ENCODE measurements at regions not wholly inside any gene's neighbourhood (a gene's known extent, or its start where the extent isn't known, plus 50 kb on each side); places are given as distances from the start of the nearest gene placed in this dataset.

DNA sequence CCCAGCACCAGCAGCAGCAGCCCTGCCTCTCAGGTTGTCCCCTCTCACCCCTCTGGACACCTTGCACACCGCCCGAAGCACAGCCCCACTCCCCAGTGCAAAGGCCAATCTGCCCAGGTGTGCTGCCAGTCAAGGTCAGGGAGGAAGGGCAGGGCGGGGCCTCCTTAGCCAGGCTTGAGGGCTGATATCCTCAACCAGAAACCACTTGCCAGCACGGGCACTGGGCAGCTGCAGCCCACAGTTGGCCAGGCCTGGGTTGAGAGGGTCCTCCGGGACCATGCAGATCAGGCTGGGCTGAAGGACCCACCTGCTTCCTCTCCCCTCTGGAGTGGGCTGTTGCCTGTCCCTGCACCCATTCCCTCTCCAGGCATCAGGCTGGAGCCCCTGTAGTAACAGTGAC lies 588.3 kb downstream of the NPHP4 start:
- DNase-seq, result no peak

DNA sequence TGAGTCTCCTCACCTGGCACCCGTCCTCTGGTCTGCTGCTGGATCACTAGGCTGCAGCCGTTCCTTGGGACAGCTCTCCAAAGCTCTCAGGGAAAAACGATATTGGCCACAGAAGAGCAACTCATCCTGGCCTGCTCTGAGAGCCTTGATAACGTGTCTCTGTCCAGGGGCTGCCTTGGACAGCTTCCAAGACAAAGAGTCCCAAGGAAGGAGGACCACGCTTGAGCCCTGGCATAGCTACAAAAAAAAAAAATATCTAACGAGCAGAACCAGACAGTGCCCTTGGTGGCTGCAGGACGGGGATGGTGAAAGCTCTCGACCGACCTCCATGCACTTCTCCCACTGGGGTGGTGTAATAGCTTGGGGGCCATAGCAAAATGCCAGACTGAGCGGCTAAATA lies 589.6 kb downstream of the NPHP4 start:
- no peak for DNase-seq

DNA sequence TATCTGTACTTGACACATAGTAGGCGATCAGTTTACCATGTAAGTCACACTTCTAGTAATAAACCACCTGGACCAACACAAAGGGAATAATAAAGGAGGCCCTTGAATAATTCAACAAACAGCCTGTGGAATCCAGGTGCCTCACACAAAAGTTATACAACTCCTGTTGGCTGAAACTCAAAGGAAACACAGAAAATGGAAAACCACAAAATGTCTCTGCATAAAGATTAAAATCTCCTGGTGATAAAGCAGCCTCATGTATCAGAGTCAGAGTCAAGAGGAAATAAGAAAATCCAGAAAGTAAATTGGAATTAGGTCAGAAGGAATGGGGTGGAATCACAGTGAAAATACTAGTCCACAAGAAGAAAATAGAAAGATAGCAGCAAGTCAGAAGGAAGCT lies 592.5 kb downstream of the NPHP4 start:
- DNase-seq, result no peak

DNA sequence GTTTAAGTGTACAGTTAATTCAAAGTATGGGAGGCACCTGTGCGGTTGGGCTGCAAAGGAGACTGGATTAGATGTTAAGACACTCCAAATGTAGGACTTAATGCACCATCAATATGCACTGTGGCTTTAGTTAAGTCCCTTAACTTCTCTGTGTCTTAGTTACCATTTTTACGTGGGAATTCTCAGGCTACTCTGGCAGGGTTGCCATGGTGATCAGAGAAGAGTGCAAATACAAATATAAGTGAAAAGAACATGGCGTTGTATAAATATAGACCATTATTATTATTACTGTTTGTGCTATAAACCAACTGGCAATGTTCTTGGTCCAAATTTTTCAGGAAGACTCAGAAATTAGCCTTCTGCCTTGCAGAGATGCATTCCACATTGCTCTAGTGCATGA lies 595.6 kb downstream of the NPHP4 start:
- no peak for DNase-seq

DNA sequence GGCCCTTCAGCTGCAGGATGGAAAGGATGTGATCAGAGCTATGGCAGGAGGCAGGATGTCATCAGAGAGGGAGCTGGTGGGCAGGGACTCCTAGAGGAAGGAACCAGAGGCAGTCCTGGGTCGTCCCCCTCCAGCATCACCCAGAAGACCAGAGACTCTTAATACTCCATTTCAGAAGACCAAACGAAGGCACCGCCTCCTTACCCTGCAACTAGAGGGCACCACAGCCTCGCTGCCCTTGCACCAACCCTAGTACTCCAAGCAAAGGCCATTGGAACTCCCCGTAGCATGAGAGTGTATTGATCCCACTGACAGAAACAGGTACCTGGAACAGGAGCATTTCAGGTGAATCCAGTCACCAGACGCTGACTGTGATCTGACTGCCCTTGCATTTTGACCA lies 598.1 kb downstream of the NPHP4 start:
- no peak for DNase-seq

DNA sequence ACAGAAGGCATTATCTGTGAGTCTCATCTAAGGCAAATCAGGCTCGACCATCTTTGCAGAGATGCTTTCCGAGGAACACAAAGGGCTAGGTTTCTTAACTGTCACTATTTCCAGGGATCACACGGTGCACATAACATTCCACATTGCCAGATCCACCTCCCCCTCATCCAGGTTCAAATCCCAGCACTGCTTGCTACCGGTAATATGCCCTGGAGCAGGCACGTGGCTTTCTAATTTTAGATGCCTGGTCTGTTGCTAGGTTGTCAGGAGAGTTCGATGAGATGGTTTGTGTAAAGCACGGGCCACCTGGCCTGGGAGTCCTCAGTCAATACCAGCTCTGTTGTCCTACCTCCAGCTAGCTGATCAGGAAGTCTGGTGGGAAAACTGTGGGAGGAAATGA lies 598.6 kb downstream of the NPHP4 start:
- no peak for DNase-seq

DNA sequence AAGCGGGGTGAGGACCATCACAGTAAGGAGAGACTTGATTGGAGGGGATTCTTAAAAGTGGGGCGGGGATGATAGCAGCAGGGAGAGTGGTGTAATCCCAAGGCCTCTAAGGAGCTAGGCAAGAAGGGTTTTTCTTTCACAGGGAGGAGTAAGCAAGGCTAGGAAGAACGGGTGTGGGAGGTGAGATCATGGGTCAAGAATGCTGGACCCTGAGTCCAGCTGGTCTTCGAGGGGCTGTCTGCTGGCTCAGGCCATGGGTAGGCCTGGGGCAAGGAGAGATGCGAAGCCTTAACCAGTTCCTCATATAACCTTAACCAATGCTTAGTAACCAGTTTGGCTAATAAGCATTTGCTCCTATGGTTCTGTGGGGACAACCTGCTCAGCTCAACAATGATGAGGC lies 599.1 kb downstream of the NPHP4 start:
- DNase-seq, result no peak

DNA sequence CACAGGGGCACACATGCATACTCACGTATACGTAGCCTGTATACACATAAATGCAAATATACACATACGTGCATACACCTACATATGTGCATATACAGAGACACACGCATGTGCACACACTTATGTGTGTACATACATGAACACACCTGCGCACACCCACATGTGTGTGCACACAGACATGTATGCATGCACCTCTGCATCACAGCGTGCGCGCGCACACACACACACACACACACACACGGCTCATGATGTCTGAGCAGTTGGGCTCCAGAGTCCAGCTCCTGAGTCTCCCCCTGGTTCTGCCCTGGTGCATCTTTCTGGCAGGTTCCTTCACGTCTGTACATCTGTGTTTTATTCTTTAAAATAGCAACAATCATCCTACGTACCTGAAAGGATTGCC lies 600.5 kb downstream of the NPHP4 start:
- no peak for DNase-seq

DNA sequence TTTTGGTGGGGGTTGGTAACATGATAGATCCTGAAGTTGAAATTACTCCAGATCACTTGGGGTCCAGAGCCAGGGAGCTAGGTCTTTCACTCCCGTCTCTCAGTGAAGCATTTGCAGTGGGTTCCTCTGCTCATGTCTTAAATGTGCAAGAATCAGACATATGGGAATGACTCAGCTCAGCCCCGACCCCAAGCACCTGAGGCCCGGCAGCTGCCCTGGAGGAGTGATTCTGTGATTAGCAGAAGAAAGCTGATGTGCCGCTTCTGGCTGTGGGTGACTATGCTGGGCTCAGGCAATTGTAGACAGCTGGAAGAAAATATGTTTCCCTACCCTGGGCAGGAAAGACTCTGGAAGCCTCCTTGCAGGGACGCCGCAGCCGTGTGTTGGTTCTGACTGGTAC lies 601.7 kb downstream of the NPHP4 start:
- no peak for DNase-seq

DNA sequence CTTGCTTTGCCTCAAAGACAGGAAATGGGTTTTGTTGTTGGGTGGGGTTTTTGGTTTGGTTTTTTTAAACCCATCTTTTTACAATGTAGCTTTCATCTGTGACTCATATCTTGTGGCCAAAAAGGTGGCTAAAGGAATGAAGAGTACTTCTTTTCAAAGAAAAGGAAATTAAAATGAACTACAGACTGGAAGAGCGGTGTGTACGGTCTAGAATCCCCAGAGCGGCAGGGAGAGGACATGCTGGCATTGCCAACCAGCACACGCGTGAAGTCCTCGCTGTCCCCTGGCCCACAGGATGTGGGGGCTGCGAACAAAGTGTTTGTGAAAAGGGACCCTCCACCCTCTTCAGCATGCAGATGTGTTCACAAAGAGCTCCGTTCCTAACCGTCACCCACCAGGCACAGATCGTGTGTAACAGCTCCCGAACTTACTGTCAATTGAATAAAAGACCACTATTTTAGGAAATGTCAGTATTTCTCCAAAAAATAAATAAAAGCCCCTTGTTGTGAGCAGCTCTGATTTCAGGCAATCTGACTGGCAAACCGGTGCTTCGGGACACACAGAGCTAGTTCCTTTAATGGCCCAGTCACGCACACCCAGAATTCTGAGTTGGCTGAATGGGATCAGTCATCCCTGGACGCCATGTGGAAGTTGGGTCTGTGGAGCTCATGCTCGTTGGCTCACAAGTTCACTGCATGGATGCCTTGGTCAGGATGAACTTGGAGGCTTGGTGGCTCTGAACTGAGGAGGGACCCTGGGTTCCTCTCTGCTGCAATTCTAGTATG lies 602.9 kb downstream of the NPHP4 start:
- no peak for DNase-seq

DNA sequence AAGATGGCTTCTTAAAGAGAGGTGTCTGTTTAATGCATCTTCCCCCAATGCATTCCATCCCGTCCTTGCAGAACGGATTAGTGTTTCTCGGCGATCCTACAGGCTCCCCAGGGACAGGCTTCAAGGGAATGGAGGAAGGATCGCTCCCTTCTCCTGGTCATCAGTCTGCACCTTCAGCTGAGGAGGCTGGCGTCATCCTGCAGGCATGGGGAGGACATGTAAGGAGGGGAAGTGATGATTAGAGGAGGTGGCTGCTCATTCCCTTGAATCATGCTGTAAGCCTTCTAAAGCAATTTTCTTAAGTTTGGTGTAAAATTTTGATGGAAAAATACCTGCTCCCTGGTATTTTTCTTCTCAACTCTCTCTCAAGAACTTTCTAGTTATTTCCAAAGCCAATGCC lies 603.6 kb downstream of the NPHP4 start:
- no peak for DNase-seq

DNA sequence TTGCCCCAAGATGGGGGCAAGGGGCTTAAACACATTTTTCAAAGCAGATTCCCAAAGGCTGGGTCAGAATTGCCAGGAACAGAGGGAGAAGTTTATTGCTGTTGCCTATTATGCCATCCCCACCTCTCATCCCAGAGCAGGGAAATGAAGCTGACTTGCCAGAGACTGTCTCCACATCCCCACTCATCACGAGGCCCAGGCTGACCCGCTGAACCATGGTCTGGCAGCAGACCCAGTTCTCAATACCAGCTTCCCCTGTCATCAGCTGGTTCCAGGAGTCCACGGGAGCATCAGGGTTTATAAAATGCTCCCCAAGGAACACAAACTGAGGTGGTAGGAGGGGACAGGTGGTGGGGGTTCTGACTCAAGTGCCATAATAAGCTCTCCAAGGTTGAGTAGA lies 605.9 kb downstream of the NPHP4 start:
- no peak for DNase-seq

DNA sequence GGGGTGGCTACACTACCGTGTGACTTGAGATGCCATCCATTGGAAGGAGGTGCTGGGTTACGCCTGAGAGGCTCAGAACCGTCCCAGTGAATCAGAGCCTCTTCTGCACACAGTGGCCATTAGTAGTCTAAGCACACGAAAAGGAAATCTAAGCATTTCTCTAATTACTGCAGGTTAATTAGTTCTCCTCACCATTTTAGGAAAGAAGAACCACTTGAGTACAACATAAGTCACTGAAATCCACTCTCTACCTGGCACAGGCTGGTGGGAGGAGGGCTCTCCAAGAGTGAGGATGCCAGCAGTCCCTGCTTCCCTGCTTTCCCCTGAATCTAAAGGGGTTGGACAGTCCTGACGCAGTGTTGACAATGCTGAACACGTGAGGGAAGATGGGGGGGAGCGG lies 606.3 kb downstream of the NPHP4 start:
- no peak for DNase-seq

DNA sequence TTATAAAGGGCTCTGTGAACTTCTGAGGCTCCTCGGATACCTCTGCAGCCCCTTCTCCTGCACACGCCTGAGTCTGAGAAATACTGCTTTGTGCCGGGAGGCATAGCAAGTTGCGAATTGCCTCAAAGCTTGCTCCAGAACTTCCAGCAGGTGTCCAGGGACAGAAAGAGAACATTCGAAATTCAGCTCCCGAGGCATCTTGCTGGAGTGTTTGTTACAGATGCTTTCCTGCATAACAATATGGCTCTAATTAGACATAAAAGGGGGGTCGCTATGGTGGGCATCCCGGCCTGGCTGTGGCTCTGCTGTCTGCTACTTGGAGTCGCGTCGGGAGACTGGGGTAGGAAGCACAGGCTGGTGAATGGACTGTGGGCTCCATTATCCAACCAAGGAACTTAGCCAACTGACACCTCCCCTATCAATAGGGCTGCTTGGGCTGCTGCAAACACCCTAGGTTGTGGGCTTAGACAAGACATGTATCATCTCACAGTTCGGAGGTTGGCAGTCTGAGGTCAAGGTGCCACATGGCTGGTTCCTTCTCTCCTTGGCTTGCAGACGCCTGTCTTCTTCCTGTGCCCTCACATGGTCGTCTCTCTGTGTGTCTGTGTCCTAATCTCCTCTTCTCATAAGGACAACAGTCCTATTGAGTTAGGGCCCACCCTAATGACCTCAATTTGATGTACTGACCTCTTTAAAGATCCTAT lies 607.0 kb downstream of the NPHP4 start:
- no peak for DNase-seq

DNA sequence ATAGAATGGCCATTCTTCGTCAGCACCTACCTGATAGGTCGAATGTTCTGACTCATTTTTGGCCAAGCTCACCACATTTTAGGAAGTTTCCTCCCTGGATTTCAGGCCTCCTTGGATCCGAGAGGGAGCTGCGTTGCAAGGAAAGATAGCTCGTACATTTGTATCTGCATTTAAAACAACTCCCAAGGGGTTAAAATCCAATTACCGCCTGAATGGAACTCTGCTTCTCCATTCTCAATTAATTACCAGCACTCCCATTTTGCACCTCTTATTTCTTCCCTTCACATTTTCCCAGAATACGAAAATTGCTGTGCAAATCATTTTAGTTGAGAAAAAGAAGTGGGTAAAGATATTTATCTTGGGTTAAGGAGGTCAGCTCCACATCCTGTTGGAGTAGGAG lies 610.7 kb downstream of the NPHP4 start:
- DNase-seq, result no peak

DNA sequence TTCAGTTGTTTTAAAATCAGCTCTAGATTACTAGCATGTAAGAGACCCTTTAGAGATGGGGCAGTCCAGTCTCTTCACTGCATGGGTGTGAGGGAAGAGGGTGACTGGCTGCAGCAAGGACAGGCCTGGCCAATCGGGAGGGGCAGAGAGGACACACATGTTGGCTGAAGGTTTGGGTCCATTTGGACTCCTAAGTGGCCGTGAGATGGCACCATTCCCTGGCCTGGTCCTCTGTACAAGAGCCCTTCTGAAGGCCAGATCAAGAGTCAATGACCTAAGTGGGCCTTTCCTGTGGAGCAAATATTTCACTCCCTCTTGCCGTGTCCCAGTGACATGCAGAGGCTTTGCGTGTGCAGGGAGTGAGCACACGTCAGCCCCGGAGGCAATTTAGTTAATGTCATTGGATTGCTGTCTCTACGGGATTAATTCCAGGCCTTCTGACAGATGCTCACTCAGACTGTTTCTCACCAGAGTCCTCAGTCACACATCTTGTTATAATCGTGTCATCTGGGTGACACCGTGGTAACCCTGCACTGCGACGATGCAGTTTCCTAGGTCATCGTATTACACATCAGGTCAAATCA lies 613.0 kb downstream of the NPHP4 start:
- DNase-seq, result no peak

DNA sequence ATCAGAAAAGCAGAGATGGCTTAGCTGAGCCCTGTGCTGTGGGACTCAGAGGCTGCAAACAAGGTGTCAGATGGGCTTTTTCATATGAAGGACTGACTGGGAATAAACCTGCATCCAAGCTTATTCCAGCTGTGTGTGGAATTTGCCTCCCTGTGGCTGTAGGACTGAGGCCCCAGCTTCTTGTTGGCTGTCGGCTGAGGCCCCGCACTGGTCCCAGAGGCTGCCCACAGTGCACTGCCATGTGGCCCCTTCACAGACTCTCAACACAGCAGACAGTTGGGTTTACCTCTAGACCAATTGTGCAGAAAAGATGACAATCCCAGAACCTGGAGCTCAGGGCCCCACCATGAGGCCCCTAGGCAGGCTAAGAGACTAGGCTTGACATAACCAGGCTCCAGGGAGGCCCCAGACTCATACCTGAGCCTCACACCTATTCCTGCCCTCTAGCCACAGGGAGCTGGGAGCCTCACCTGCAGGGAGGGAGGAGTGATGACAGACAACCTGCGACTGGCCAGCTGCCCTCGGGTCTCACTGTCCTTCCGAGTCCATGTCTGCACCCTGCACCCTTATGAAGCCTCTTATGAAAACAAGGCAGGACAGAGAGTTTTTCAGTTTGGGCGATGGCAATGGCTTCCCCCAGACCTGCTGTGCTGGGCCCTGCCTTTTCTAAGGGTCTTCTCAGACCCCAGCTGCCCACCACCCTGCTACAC lies 615.5 kb downstream of the NPHP4 start:
- no peak for DNase-seq

DNA sequence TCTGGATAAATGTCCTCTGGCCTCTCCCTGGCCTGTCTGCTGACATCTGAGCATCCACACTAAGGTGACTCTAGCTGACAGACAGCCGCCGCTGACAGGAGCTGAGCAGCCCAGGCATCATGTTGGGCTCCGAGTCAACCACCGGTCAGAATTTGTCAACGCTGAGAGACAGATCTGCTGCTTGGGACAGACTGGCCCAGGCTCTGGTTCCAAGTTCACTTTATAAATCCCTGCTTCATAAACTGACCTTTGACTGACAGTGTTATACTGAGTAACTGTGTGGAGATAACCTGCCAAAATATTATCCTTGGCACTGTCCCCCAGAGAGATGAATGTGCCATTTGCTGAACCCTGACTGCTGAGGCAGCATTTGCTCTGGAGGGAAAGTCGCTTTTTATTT lies 616.7 kb downstream of the NPHP4 start:
- no peak for DNase-seq

DNA sequence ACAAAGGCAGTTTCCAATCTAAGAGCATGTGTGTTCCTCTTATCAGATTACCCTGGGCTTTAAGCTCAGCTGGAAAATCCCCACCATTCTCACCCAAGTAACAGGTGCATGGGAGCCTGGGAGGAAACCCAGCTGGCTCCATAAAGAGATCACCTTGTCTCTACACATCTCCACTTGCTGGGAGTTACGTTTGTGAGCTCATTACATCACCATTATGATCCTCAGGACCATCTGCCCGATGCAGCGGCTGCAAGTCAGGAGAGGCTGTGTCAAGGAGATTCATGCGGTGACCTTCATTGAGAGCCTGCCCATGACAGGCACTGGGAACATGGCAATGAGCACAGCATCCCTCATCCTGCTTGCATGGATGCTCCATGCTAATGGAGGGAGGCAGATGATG lies 618.0 kb downstream of the NPHP4 start:
- no peak for DNase-seq

DNA sequence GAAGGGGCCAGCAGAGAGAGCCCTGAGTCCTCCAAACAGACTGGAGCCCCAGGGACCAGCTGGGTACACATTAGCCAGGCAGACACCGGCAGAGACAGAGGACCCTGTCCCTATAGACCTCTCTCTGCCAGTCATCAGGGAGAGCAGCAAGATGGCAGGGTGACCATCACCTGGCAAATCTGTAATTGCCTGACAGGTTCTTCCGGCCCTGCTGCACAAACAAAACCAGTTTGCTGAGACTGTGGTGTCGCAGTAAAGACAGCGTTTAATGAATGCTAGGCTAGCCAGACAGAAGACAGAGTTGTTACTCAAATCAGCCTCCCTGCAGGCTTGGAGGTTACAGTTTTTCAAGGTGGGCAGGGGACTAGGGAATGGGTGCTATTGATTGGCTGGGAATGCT lies 618.9 kb downstream of the NPHP4 start:
- DNase-seq, result no peak

DNA sequence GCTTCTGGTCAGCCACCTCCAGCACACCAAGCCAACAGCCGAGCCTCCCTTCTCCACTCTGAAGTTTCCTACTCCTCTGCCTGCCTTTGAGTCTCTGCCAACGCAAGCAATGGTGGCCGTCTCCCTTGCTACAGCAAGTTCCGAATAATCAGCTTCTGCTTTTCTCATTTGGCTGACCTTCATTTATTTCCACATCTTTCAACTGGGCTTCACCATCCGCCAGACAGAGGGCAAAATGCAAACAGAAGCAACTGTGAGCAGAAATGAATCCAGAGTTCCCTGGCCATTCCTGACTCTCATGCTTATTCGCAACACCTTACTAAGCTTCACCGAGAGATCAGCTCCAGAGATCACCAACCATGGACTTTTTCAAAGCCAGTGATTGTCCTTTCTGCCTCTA lies 621.0 kb downstream of the NPHP4 start:
- no peak for DNase-seq

DNA sequence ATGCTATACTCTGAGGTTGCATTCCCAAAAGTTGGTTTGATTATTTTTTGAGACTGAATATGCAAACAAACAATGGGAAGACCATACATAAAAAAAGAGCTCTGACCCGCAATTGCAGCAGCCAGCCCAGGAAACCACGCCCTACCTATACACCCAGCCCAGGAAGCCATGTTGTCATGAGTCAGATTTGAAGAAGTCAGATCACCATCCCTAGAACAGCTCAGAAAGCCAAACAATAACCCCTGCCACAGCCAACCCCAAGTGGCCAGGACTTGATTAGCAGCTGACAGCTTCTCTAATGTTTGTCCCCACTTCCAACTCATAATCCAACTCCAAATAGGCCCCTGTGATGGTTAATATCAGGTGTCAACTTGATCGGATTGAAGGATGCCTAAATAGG lies 621.9 kb downstream of the NPHP4 start:
- DNase-seq, result no peak

DNA sequence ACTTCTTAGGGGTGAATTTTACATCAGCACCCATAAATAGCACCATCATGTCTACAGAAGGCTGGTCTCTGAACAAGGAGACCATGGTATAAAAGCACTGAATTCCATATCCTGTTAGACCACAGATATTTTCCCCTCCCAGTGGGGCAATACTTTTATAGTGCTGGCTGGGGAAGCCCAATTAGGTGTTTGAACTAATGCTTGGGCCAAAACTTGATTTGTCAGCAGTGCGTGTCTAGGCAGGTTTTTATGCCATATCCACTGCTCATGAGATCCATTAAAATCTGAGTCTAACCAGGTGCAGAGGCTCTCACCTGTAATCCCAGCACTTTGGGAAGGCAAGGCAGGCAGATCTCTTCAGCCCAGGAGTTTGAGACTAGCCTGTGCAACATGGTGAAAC lies 623.0 kb downstream of the NPHP4 start:
- no peak for DNase-seq

DNA sequence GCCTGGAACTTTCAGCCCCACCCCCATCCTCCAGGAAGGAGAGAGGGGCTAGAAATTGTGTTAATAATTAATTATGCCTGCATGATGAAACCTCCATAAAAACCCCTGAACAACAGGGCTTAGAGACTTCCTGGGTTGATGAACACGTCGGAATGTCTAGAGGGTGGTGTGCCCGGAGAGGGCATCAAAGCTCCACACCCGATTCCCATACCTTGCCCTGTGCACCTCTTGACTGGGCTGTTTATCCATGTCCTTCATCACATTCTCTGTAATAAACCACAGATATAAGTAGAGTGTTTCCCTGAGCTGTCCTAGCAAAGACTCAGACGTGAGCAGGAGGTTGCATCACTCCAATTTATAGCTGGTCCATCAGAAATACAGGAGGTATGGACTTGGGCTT lies 624.0 kb downstream of the NPHP4 start:
- DNase-seq, result no peak

Measured in right hindlimb (tissue), 1 donor.